Sigmoid colon (tissue), 6 donors: ENCODE measurements at regions not wholly inside any gene's neighbourhood (a gene's known extent, or its start where the extent isn't known, plus 50 kb on each side); places are given as distances from the start of the nearest gene placed in this dataset.

Experiments used
- DNase-seq: peaks from one replicate; pipeline ENCODE4 v3.0.0-alpha.2; 2019
- H3K27ac ChIP-seq, 4 donors: fragments of 200-600 bp; sonication (generic); one replicate each; pipeline ENCODE4 v1.5.1; 2016 to 2019; ENCODE audit warnings: mild to moderate bottlenecking in 1 of 4
- H3K27me3 ChIP-seq, 3 donors: fragments of 200-600 bp; sonication (generic); one replicate each; pipeline ENCODE4 v1.5.1; 2019; ENCODE audit warnings: mild to moderate bottlenecking in 1 of 3
- H3K36me3 ChIP-seq, 4 donors: fragments of 200-600 bp; sonication (generic); one replicate each; pipeline ENCODE4 v1.5.1; 2016 to 2019
- H3K4me1 ChIP-seq, 4 donors: fragments of 200-600 bp; sonication (generic); one replicate each; pipeline ENCODE4 v1.5.1; 2017 to 2019
- H3K4me3 ChIP-seq, 4 donors: fragments of 200-600 bp; sonication (generic); one replicate each; pipeline ENCODE4 v1.5.1; 2017 to 2019; ENCODE audit warnings: mild to moderate bottlenecking in 2 of 4, moderate library complexity in 1 of 4
- H3K9me3 ChIP-seq, 4 donors: fragments of 200-600 bp in 3 of 4; sonication (generic) in 3 of 4; one replicate each; pipeline versions ENCODE4 v1.5.1 to v1.6.1; 2013 to 2019
- CTCF ChIP-seq, 4 experiments: fragments of 450-650 bp in 3 of 4; fragments of 200-600 bp in 1 of 4; IDR thresholded peaks; one replicate each; pipeline ENCODE4 v1.5.1; 2016 to 2019; ENCODE audit warnings: antibody characterized with exemption in 4 of 4, mild to moderate bottlenecking in 3 of 4, moderate library complexity in 2 of 4
- EP300 ChIP-seq, 4 donors: sonication (generic); formaldehyde crosslinking; IDR thresholded peaks; one replicate each; pipeline ENCODE4 v1.6.1; 2017; ENCODE audit warnings: antibody characterized with exemption in 4 of 4
- POLR2A ChIP-seq, 2 donors: fragments of 450-650 bp; IDR thresholded peaks; one replicate each; pipeline ENCODE4 v1.6.1; 2016; ENCODE audit warnings: antibody characterized with exemption in 2 of 2, mild to moderate bottlenecking in 2 of 2, moderate library complexity in 2 of 2
- POLR2AphosphoS5 ChIP-seq, 4 donors: sonication (generic); formaldehyde crosslinking; IDR thresholded peaks; one replicate each; pipeline ENCODE4 v1.6.1; 2017; ENCODE audit warnings: antibody characterized with exemption in 4 of 4
- WGBS, 2 donors: extraction: QIAGEN DNeasy Blood & Tissue Kit; methylation state at CpG; one replicate each; pipeline ENCODE4 v1.1.7; 2013; 5-methylcytosine and 5-hydroxymethylcytosine counted together
- intact Hi-C: fragments of 100-400 bp; cut with DNase I; formaldehyde crosslinking; loops from one replicate; pipeline ENCODE4 v1.15.1; 2023
- donor health status: healthy with polysubstance abuse.
- donor health status: healthy.

- Histone ChIP-seq H3K4me3 (no peak overlapping the region), H3K4me1 (no peaks in the 10 kb centered on the region), H3K27me3 (no peaks in the 10 kb centered on the region), H3K36me3 (no peaks in the 10 kb centered on the region), H3K27ac (no peak overlapping the region), H3K9me3 (no peaks in the 10 kb centered on the region)
- intact Hi-C loops: no loop called here
- no peak for DNase-seq
- no peak for TF ChIP-seq POLR2AphosphoS5 (IDR thresholded peaks at IDR 0.05)
- TF ChIP-seq POLR2A (IDR thresholded peaks at IDR 0.05): no peak
- TF ChIP-seq CTCF (IDR thresholded peaks at IDR 0.05): no peak
- TF ChIP-seq EP300 (IDR thresholded peaks at IDR 0.05): no peak
- WGBS, 2 donors: 92 to 97% methylated on average over 3 of the region's 3 CpGs
Measured at GRCh38 chr10:29032169-29032568, 256.7 kb upstream of the LYZL1 start.

- Histone ChIP-seq H3K9me3 (no peaks in the 10 kb centered on the region), H3K27ac (no peak overlapping the region), H3K4me1 (no peaks in the 10 kb centered on the region), H3K36me3 (no peaks in the 10 kb centered on the region), H3K4me3 (no peak overlapping the region), H3K27me3 (no peaks in the 10 kb centered on the region)
- 79 to 87% methylated on average over 6 of the region's 6 CpGs for WGBS, 2 donors
- no peak for TF ChIP-seq EP300 (IDR thresholded peaks at IDR 0.05)
- no peak for TF ChIP-seq CTCF (IDR thresholded peaks at IDR 0.05)
- TF ChIP-seq POLR2AphosphoS5 (IDR thresholded peaks at IDR 0.05): no peak
- TF ChIP-seq POLR2A (IDR thresholded peaks at IDR 0.05): no peak
- DNase-seq: no peak
- intact Hi-C loops: no loop called here
Measured at GRCh38 chr10:29033311-29033940, 255.4 kb upstream of the LYZL1 start.

GRCh38 chr10:29034592-29034991 lies 254.3 kb upstream of the LYZL1 start:
- 56 to 67% methylated on average over 5 of the region's 5 CpGs for whole genome bisulfite sequencing, 2 donors
- TF ChIP-seq EP300 (IDR thresholded peaks at IDR 0.05) (no peak), CTCF (IDR thresholded peaks at IDR 0.05) (no peak), POLR2AphosphoS5 (IDR thresholded peaks at IDR 0.05) (no peak)
- intact Hi-C loops: no loop called here

GRCh38 chr10:29035721-29036120 lies 253.1 kb upstream of the LYZL1 start:
- H3K27me3 ChIP-seq: no peaks in the 10 kb centered on the region
- H3K4me1 ChIP-seq: peaks cover 0 to 12% (median 6%) of the 10 kb centered on the region in 4 donors
- H3K36me3 ChIP-seq: no peaks in the 10 kb centered on the region
- H3K4me3 ChIP-seq: no peak overlapping the region
- 87% methylated on average over 2 of the region's 2 CpGs for WGBS, 2 donors
- no peak for DNase-seq
- H3K27ac ChIP-seq: no peak overlapping the region
- TF ChIP-seq POLR2A (IDR thresholded peaks at IDR 0.05) (no peak), POLR2AphosphoS5 (IDR thresholded peaks at IDR 0.05) (no peak), EP300 (IDR thresholded peaks at IDR 0.05) (no peak), CTCF (IDR thresholded peaks at IDR 0.05) (no peak)
- H3K9me3 ChIP-seq: no peaks in the 10 kb centered on the region
- intact Hi-C loops: no loop called here

More at GRCh38 chr10:29034592-29034991, 254.3 kb upstream of the LYZL1 start:
- Histone ChIP-seq H3K4me3 (no peak overlapping the region), H3K9me3 (no peaks in the 10 kb centered on the region), H3K4me1 (peaks cover 0 to 7% (median 2%) of the 10 kb centered on the region in 4 donors), H3K27me3 (no peaks in the 10 kb centered on the region), H3K36me3 (no peaks in the 10 kb centered on the region), H3K27ac (no peak overlapping the region)
- no peak for DNase-seq
